ENCODE measurements at regions not wholly inside any gene's neighbourhood (a gene's known extent, or its start where the extent isn't known, plus 50 kb on each side); places are given as distances from the start of the nearest gene placed in this dataset.

DNA sequence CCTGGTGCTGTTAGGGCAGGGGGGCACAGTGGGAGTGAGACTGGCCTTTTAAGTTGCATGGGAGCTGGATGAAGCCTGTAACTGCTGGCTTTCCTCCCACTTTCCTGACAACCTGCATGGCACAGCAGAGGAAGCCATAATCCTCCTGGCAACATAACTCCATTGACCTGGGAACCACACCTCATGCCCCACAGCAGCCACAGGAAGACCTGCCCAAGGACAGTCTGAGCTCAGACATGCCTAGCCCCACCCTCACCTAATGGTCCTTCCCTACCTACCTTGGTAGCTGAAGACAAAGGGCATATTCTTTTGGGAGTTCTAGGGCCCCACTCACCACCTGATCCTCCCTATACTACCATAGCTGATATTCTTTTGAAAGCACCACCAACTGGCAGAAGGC, 482.2 kb upstream of the TOM1L1 start:
- H3K9me3 Mint-ChIP-seq: peaks cover 56% of the 10 kb centered on the region
- H3K4me1 Mint-ChIP-seq (ENCODE audit: low read depth): no peaks in the 10 kb centered on the region
- no peak overlapping the region for H3K4me3 Mint-ChIP-seq
- H3K27me3 Mint-ChIP-seq (ENCODE audit: insufficient read depth): no peaks in the 10 kb centered on the region
- no peaks in the 10 kb centered on the region for H3K36me3 Mint-ChIP-seq (ENCODE audit: low read depth)
- no peak overlapping the region for H3K27ac Mint-ChIP-seq
- TF ChIP-seq CTCF (IDR thresholded peaks at IDR 0.05): no peak
- DNase-seq: no peak

DNA sequence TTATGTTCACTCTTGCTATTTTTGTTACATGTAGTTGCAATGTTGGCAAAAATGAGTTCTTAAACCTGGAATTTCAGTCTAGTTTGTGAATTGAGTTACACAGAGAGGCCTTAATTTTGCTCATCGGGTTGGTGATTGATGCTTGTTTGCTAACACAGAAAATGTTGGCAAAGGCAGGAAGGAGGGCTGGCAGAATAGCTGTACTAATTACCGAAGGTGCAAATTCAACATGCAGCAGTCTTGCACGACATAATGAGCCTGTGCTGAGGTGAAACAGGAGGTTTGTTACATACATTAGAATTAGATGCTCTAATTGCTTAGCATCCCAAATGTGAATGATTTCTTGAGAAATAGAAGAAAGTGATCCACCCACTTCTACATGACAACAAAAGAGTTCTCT, 475.0 kb upstream of the TOM1L1 start:
- Mint-ChIP-seq H3K27ac (no peak overlapping the region), H3K4me1 (ENCODE audit: low read depth) (no peaks in the 10 kb centered on the region), H3K9me3 (peaks cover 44% of the 10 kb centered on the region), H3K36me3 (ENCODE audit: low read depth) (peaks cover 6% of the 10 kb centered on the region; the same call in 1 of the 2 replicates), H3K27me3 (ENCODE audit: insufficient read depth) (no peaks in the 10 kb centered on the region; the same call in 1 of the 2 replicates), H3K4me3 (no peak overlapping the region)
- no peak for DNase-seq
- no peak for TF ChIP-seq CTCF (IDR thresholded peaks at IDR 0.05)

GRCh38 chr17:54426296-54426886, 474.3 kb upstream of the TOM1L1 start:
- H3K27me3 Mint-ChIP-seq (ENCODE audit: insufficient read depth): no peaks in the 10 kb centered on the region; the same call in 1 of the 2 replicates
- no peaks in the 10 kb centered on the region for H3K4me1 Mint-ChIP-seq (ENCODE audit: low read depth)
- peaks cover 44% of the 10 kb centered on the region for H3K9me3 Mint-ChIP-seq
- DNase-seq: no peak
- H3K36me3 Mint-ChIP-seq (ENCODE audit: low read depth): peaks cover 6% of the 10 kb centered on the region; the same call in 1 of the 2 replicates
- no peak for TF ChIP-seq CTCF (IDR thresholded peaks at IDR 0.05)
- H3K27ac Mint-ChIP-seq: no peak overlapping the region
- no peak overlapping the region for H3K4me3 Mint-ChIP-seq

DNA sequence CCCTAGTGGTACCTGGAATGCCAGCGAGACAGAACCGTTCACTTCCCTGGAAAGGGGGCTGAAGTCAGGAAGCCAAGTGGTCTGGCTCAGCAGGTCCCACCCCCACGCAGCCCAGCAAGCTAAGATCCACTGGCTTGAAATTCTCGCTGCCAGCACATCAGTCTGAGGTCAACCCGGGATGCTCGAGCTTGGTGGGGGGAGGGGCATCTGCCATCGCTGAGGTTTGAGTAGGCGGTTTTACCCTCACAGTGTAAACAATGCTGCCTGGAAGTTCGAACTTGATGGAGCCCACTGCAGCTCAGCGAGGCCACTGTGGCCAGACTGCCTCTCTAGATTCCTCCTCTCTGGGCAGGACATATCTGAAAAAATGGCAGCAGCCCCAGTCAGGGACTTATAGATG, 464.7 kb upstream of the TOM1L1 start:
- no peak for DNase-seq
- no peak overlapping the region for H3K27ac Mint-ChIP-seq
- H3K27me3 Mint-ChIP-seq (ENCODE audit: insufficient read depth): peaks cover 1% of the 10 kb centered on the region; the same call in 1 of the 2 replicates
- H3K36me3 Mint-ChIP-seq (ENCODE audit: low read depth): no peaks in the 10 kb centered on the region
- H3K4me3 Mint-ChIP-seq: no peak overlapping the region
- TF ChIP-seq CTCF (IDR thresholded peaks at IDR 0.05): no peak
- peaks cover 43% of the 10 kb centered on the region for H3K9me3 Mint-ChIP-seq
- no peaks in the 10 kb centered on the region for H3K4me1 Mint-ChIP-seq (ENCODE audit: low read depth)

- TF ChIP-seq CTCF (IDR thresholded peaks at IDR 0.05): no peak
- H3K9me3 Mint-ChIP-seq: peaks cover 48% of the 10 kb centered on the region
- peaks cover 1% of the 10 kb centered on the region; the same call in 1 of the 2 replicates for H3K27me3 Mint-ChIP-seq (ENCODE audit: insufficient read depth)
Measured at GRCh38 chr17:54439816-54440215, 460.8 kb upstream of the TOM1L1 start.

More at GRCh38 chr17:54439816-54440215, 460.8 kb upstream of the TOM1L1 start:
- Mint-ChIP-seq H3K4me3 (no peak overlapping the region), H3K27ac (no peak overlapping the region), H3K36me3 (ENCODE audit: low read depth) (no peaks in the 10 kb centered on the region), H3K4me1 (ENCODE audit: low read depth) (no peaks in the 10 kb centered on the region)
- no peak for DNase-seq
